Central memory CD8-positive, alpha-beta T cell (primary cell): ENCODE measurements at regions not wholly inside any gene's neighbourhood (a gene's known extent, or its start where the extent isn't known, plus 50 kb on each side); places are given as distances from the start of the nearest gene placed in this dataset.
"Not testable (repeated sequence)": the region's sequence is repeated elsewhere in the genome, so short reads cannot be mapped to it uniquely, and the experiment has no call there.

Experiments used
- ATAC-seq: fragments of 150-1000 bp; cut with Tn5 transposase; replicated peaks from 2 replicates; pipeline ENCODE4 v1.10.0; 2022; ENCODE audit warnings: mild to moderate bottlenecking, moderate FRiP score, moderate number of reproducible peaks; ENCODE audit not compliant: poor library complexity, severe bottlenecking; ENCODE audit errors: extremely low read depth
- DNase-seq, 2 donors: peaks; one replicate each; pipeline ENCODE4 v3.0.0; 2021; ENCODE audit warnings: low spot score in 2 of 2
- H3K27ac Mint-ChIP-seq: one replicate; pipeline ENCODE4 v1.8.0; 2022; ENCODE audit warnings: low read depth, mild to moderate bottlenecking, moderate library complexity, mixed read lengths
- H3K27me3 Mint-ChIP-seq: one replicate; pipeline ENCODE4 v1.8.0; 2022; ENCODE audit warnings: mixed read lengths
- H3K36me3 Mint-ChIP-seq: one replicate; pipeline ENCODE4 v1.8.0; 2022; ENCODE audit warnings: mild to moderate bottlenecking, moderate library complexity, mixed read lengths; ENCODE audit not compliant: insufficient read depth
- H3K4me1 Mint-ChIP-seq: one replicate; pipeline ENCODE4 v1.8.0; 2022; ENCODE audit warnings: mixed read lengths
- H3K4me3 Mint-ChIP-seq: one replicate; pipeline ENCODE4 v1.8.0; 2022; ENCODE audit warnings: mild to moderate bottlenecking, moderate library complexity, mixed read lengths
- H3K9me3 Mint-ChIP-seq: one replicate; pipeline ENCODE4 v1.8.0; 2022; ENCODE audit warnings: mixed read lengths

- H3K36me3 Mint-ChIP-seq, H3K27ac Mint-ChIP-seq, H3K4me3 Mint-ChIP-seq: not testable (repeated sequence)
These were observed 68.8 kb upstream of the WIPI2 start for GRCh38 chr7:5121256-5121655.

GRCh38 chr7:5131238-5131637 lies 58.8 kb upstream of the WIPI2 start:
- not testable (repeated sequence) for H3K36me3 Mint-ChIP-seq, DNase-seq, H3K9me3 Mint-ChIP-seq, H3K27me3 Mint-ChIP-seq
- peak overlapping the region; percentile 27 for H3K4me3 Mint-ChIP-seq
- peak; percentile 71 for ATAC-seq
- H3K27ac Mint-ChIP-seq: peak overlapping the region; percentile 78
- peaks cover 12% of the 10 kb centered on the region for H3K4me1 Mint-ChIP-seq

More at GRCh38 chr7:5121256-5121655, 68.8 kb upstream of the WIPI2 start:
- ATAC-seq, H3K9me3 Mint-ChIP-seq, H3K27me3 Mint-ChIP-seq, H3K4me1 Mint-ChIP-seq, DNase-seq: not testable (repeated sequence)

GRCh38 chr7:5132539-5132938 lies 57.5 kb upstream of the WIPI2 start:
- Mint-ChIP-seq H3K9me3 (no peaks in the 10 kb centered on the region), H3K4me1 (peaks cover 12% of the 10 kb centered on the region), H3K4me3 (no peak overlapping the region), H3K27me3 (no peaks in the 10 kb centered on the region), H3K36me3 (no peaks in the 10 kb centered on the region), H3K27ac (peak overlapping the region; percentile 78)
- ATAC-seq (no peak), DNase-seq (no peak)

GRCh38 chr7:5139998-5140397 lies 50.0 kb upstream of the WIPI2 start:
- Mint-ChIP-seq H3K4me1 (peaks cover 20% of the 10 kb centered on the region), H3K4me3 (no peak overlapping the region), H3K27me3 (no peaks in the 10 kb centered on the region), H3K36me3 (peaks cover 15% of the 10 kb centered on the region), H3K27ac (no peak overlapping the region), H3K9me3 (no peaks in the 10 kb centered on the region)
- DNase-seq (no peak), ATAC-seq (no peak)
